GM19328 (cell line): ENCODE measurements at regions not wholly inside any gene's neighbourhood (a gene's known extent, or its start where the extent isn't known, plus 50 kb on each side); places are given as distances from the start of the nearest gene placed in this dataset.

Source experiments
- ATAC-seq: cut with Tn5 transposase; IDR thresholded peaks from one replicate; pipeline ENCODE4 v1.9.1; 2021; ENCODE audit warnings: mild to moderate bottlenecking, moderate library complexity; ENCODE audit not compliant: unreplicated experiment

GRCh38 chr5:74275171-74275992, 365.1 kb downstream of the ENC1 start:
- ATAC-seq, result no peak

GRCh38 chr5:74274326-74274725, 366.2 kb downstream of the ENC1 start:
- ATAC-seq, result no peak

- no peak for ATAC-seq
Observed at GRCh38 chr5:74272831-74273451, 367.6 kb downstream of the ENC1 start.

GRCh38 chr5:74272024-74272775, 368.3 kb downstream of the ENC1 start:
- no peak for ATAC-seq

GRCh38 chr5:74268297-74268696, 372.2 kb downstream of the ENC1 start:
- ATAC-seq, result no peak

GRCh38 chr5:74266836-74267235, 373.7 kb downstream of the ENC1 start:
- no peak for ATAC-seq

GRCh38 chr5:74266132-74266531, 374.4 kb downstream of the ENC1 start:
- no peak for ATAC-seq

- ATAC-seq, result no peak
Observed at GRCh38 chr5:74262544-74263207, 377.9 kb downstream of the ENC1 start.

- ATAC-seq, result no peak
Observed at GRCh38 chr5:74261866-74262265, 378.7 kb downstream of the ENC1 start.

- no peak for ATAC-seq
Observed at GRCh38 chr5:74261421-74261820, 379.1 kb downstream of the ENC1 start.

- ATAC-seq, result no peak
Observed at GRCh38 chr5:74259572-74259971, 381.0 kb downstream of the ENC1 start.

GRCh38 chr5:74258314-74258665, 382.2 kb downstream of the ENC1 start:
- no peak for ATAC-seq

GRCh38 chr5:74257645-74258313, 382.7 kb downstream of the ENC1 start:
- no peak for ATAC-seq

GRCh38 chr5:74257060-74257527, 383.4 kb downstream of the ENC1 start:
- ATAC-seq, result no peak

- ATAC-seq, result no peak
Observed at GRCh38 chr5:74255692-74256392, 384.7 kb downstream of the ENC1 start.

GRCh38 chr5:74254257-74254656, 386.3 kb downstream of the ENC1 start:
- no peak for ATAC-seq

GRCh38 chr5:74252044-74252443, 388.5 kb downstream of the ENC1 start:
- no peak for ATAC-seq

GRCh38 chr5:74251141-74252035, 389.1 kb downstream of the ENC1 start:
- ATAC-seq, result no peak
